IMR-90 (cell line): ENCODE measurements at regions not wholly inside any gene's neighbourhood (a gene's known extent, or its start where the extent isn't known, plus 50 kb on each side); places are given as distances from the start of the nearest gene placed in this dataset.

ENCODE experiments used
- ATAC-seq: fragments of 200-7000 bp; cut with Tn5 transposase; 2 replicates; pipeline ENCODE4 v1.9.1; 2020; ENCODE audit warnings: low read depth, mild to moderate bottlenecking, moderate library complexity
- BruUV-seq: library from RNA; stranded (reverse); fragments of 400-500 nt; replicated peaks from 2 replicates; lab custom pipeline; 2021; lab: Mats Ljungman, UMichigan
- CTCF ChIA-PET: fragments of 300-600 bp; formaldehyde crosslinking; extraction: SDS; loops from one replicate; lab custom pipeline; 2021; ENCODE audit warnings: antibody characterized with exemption; lab: Yijun Ruan, JAX
- POLR2A ChIA-PET: fragments of 300-600 bp; sonication (Branson Sonifier 250); formaldehyde crosslinking; loops from one replicate; lab custom pipeline; 2022; ENCODE audit warnings: antibody characterized with exemption; ENCODE audit not compliant: unreplicated experiment; lab: Charles Lee
- DNase-seq: peaks from one replicate; pipeline ENCODE4 v3.0.0; 2013
- H2AFZ ChIP-seq: replicated peaks from 2 replicates; pipeline ENCODE3; 2013; ENCODE audit warnings: low read length, mild to moderate bottlenecking; ENCODE audit not compliant: poor library complexity
- H2AK5ac ChIP-seq: 2 replicates; pipeline ENCODE4 v1.6.1; 2013; ENCODE audit warnings: low read depth, low read length, inconsistent platforms
- H2AK9ac ChIP-seq: replicated peaks from 2 replicates; pipeline ENCODE3; 2013; ENCODE audit warnings: mild to moderate bottlenecking, low read depth, low read length, moderate library complexity; ENCODE audit not compliant: poor library complexity
- H2BK120ac ChIP-seq: 2 replicates; pipeline ENCODE4 v1.6.1; 2013; ENCODE audit warnings: low read depth, low read length, inconsistent platforms
- H2BK15ac ChIP-seq: 3 replicates; pipeline ENCODE4 v1.6.1; 2013; ENCODE audit warnings: low read depth, low read length, inconsistent platforms
- H2BK20ac ChIP-seq: 2 replicates; pipeline ENCODE4 v1.6.1; 2013; ENCODE audit warnings: low read depth, mild to moderate bottlenecking, inconsistent platforms, low read length, moderate library complexity
- H2BK5ac ChIP-seq: 2 replicates; pipeline ENCODE4 v1.6.1; 2013; ENCODE audit warnings: mild to moderate bottlenecking, low read depth, low read length, inconsistent platforms; ENCODE audit not compliant: poor library complexity, severe bottlenecking
- H3K14ac ChIP-seq: replicated peaks from 2 replicates; pipeline ENCODE4 v1.6.1; 2013; ENCODE audit warnings: low read depth, low read length, inconsistent platforms
- H3K18ac ChIP-seq: 2 replicates; pipeline ENCODE4 v1.6.1; 2013; ENCODE audit warnings: low read depth, low read length, control low read depth
- H3K23ac ChIP-seq: 2 replicates; pipeline ENCODE4 v1.6.1; 2013; ENCODE audit warnings: low read depth, low read length, inconsistent platforms
- H3K27ac ChIP-seq: 2 replicates; pipeline ENCODE4 v1.5.1; 2013; ENCODE audit warnings: mild to moderate bottlenecking, control low read depth, low read length; ENCODE audit not compliant: insufficient read depth
- H3K27me3 ChIP-seq: 2 replicates; pipeline ENCODE4 v1.6.1; 2013; ENCODE audit warnings: low read length; ENCODE audit not compliant: control insufficient read depth, insufficient read depth
- H3K36me3 ChIP-seq: 2 replicates; pipeline ENCODE4 v1.6.1; 2013; ENCODE audit warnings: low read length, mixed read lengths; ENCODE audit not compliant: control insufficient read depth, insufficient read depth
- H3K4ac ChIP-seq: 2 replicates; pipeline ENCODE4 v1.6.1; 2013; ENCODE audit warnings: low read depth, low read length, inconsistent platforms
- H3K4me1 ChIP-seq: 2 replicates; pipeline ENCODE4 v1.6.1; 2013; ENCODE audit warnings: low read length, mixed read lengths; ENCODE audit not compliant: control insufficient read depth, insufficient read depth
- H3K4me2 ChIP-seq: 2 replicates; pipeline ENCODE4 v1.6.1; 2013; ENCODE audit warnings: low read depth, mild to moderate bottlenecking, control low read depth, low read length, moderate library complexity
- H3K4me3 ChIP-seq: 2 replicates; pipeline ENCODE4 v1.5.1; 2013; ENCODE audit warnings: low read depth, mild to moderate bottlenecking, control low read depth, low read length, moderate library complexity; ENCODE audit not compliant: insufficient read depth
- H3K56ac ChIP-seq: 2 replicates; pipeline ENCODE4 v1.6.1; 2013; ENCODE audit warnings: low read length, inconsistent platforms; ENCODE audit not compliant: insufficient read depth; ENCODE audit errors: extremely low read depth
- H3K79me1 ChIP-seq, 2 experiments: 2 replicates each; pipeline ENCODE4 v1.6.1; 2013; ENCODE audit warnings: low read length in 2 of 2, inconsistent platforms in 1 of 2, low read depth in 1 of 2
- H3K9ac ChIP-seq: 2 replicates; pipeline ENCODE4 v1.6.1; 2013; ENCODE audit warnings: low read depth, low read length, control low read depth
- H3K9me1 ChIP-seq: 2 replicates; pipeline ENCODE4 v1.6.1; 2013; ENCODE audit warnings: low read length, inconsistent platforms; ENCODE audit not compliant: insufficient read depth
- H3K9me3 ChIP-seq: 2 replicates; pipeline ENCODE4 v1.6.1; 2013; ENCODE audit warnings: low read length; ENCODE audit not compliant: control insufficient read depth, insufficient read depth
- H4K20me1 ChIP-seq: 2 replicates; pipeline ENCODE4 v1.6.1; 2013; ENCODE audit warnings: low read length, inconsistent platforms; ENCODE audit not compliant: insufficient read depth
- H4K5ac ChIP-seq: 2 replicates; pipeline ENCODE4 v1.6.1; 2013; ENCODE audit warnings: mild to moderate bottlenecking, low read depth, low read length, control low read depth
- H4K8ac ChIP-seq, 2 experiments: 2 replicates each; pipeline ENCODE4 v1.6.1; 2013; ENCODE audit warnings: low read depth in 2 of 2, low read length in 2 of 2, control low read depth in 1 of 2, inconsistent platforms in 1 of 2
- H4K91ac ChIP-seq: 2 replicates; pipeline ENCODE4 v1.6.1; 2013; ENCODE audit warnings: low read depth, low read length, inconsistent platforms; ENCODE audit not compliant: insufficient read depth
- SMC3 ChIP-seq: fragments of 150-350 bp; IDR thresholded peaks from 2 replicates; pipeline ENCODE4 v1.6.1; 2016; ENCODE audit warnings: low read depth, mild to moderate bottlenecking, antibody characterized with exemption, low read length, moderate library complexity
- WGBS, 2 experiments: methylation state at CpG; one replicate each; pipeline versions ENCODE4 v1.1.5 to v1.1.7; 2013; ENCODE audit warnings: missing lambda C conversion rate in 2 of 2; ENCODE audit not compliant: insufficient read length in 1 of 2; ENCODE audit errors: extremely low coverage in 2 of 2; 5-methylcytosine and 5-hydroxymethylcytosine counted together
- dilution Hi-C: fragments of 300-500 bp; cut with HindIII; formaldehyde crosslinking; loops from one replicate; pipeline ENCODE4 v1.14.3; 2018; ENCODE audit warnings: low sequenced_read_pairs; ENCODE audit not compliant: unreplicated experiment
- in situ Hi-C: fragments of 300-500 bp; cut with MboI; formaldehyde crosslinking; loops from 3 replicates; pipeline ENCODE4 v1.14.3; 2019; ENCODE audit warnings: low sequenced_read_pairs, inconsistent platforms, mixed read lengths
- intact Hi-C: fragments of 100-400 bp; cut with micrococcal nuclease; formaldehyde crosslinking; loops from 2 replicates; pipeline ENCODE4 v1.10.0; 2022

- H4K91ac ChIP-seq = no peak overlapping the region
- no peaks in the 10 kb centered on the region for H3K4me1 ChIP-seq
- H4K20me1 ChIP-seq = no peaks in the 10 kb centered on the region
- no peak overlapping the region for H2AFZ ChIP-seq
- no peak overlapping the region for H3K9ac ChIP-seq
- no peak overlapping the region for H4K5ac ChIP-seq
- DNase-seq = no peak
- in situ Hi-C loops = no loop called here
- no peak overlapping the region for H2AK5ac ChIP-seq
- BruUV-seq = no TSS peak
- H3K27ac ChIP-seq = no peak overlapping the region
- no peak overlapping the region for H3K4ac ChIP-seq
- no peaks in the 10 kb centered on the region for H3K27me3 ChIP-seq
- no peak overlapping the region for H3K23ac ChIP-seq
- no peak for TF ChIP-seq SMC3
- H4K8ac ChIP-seq = no peak overlapping the region
- H3K18ac ChIP-seq = no peak overlapping the region
- no peak for ATAC-seq
- H3K9me1 ChIP-seq = no peaks in the 10 kb centered on the region
- no peak overlapping the region for H2BK15ac ChIP-seq
- no peak overlapping the region for H2BK120ac ChIP-seq
- no peak overlapping the region for H3K4me3 ChIP-seq
- no CpG with 5 or more reads among the region's 2 CpGs for WGBS, 2 experiments
- no peak overlapping the region for H2BK20ac ChIP-seq
- H2BK5ac ChIP-seq = no peak overlapping the region
- H3K9me3 ChIP-seq = peaks cover 2% of the 10 kb centered on the region; the same call in 1 of the 2 replicates
- H3K36me3 ChIP-seq = no peaks in the 10 kb centered on the region
- no peak overlapping the region for H3K56ac ChIP-seq
- intact Hi-C loops = no loop called here
- H2AK9ac ChIP-seq = no peak overlapping the region
- POLR2A ChIA-PET = no interaction called here
- CTCF ChIA-PET = no interaction called here
- no peaks in the 10 kb centered on the region for H3K79me1 ChIP-seq
- H3K4me2 ChIP-seq = no peak overlapping the region
- no peak overlapping the region for H3K14ac ChIP-seq
- dilution Hi-C loops = no loop called here
These were observed 845.6 kb upstream of the SEL1L start for GRCh38 chr14:82379291-82379690.
